H1 (cell line): ENCODE measurements at regions not wholly inside any gene's neighbourhood (a gene's known extent, or its start where the extent isn't known, plus 50 kb on each side); places are given as distances from the start of the nearest gene placed in this dataset.

Experiments used
- CTCF ChIA-PET: fragments of 300-600 bp; sonication (Branson Sonifier 250); formaldehyde crosslinking; loops from one replicate; lab custom pipeline; 2021; ENCODE audit not compliant: partially characterized antibody; lab: Charles Lee
- POLR2A ChIA-PET: fragments of 300-600 bp; sonication (Branson Sonifier 250); formaldehyde crosslinking; loops from one replicate; lab custom pipeline; 2021; ENCODE audit warnings: inconsistent platforms; ENCODE audit not compliant: partially characterized antibody; lab: Charles Lee
- DNase-seq, 2 experiments: peaks; one replicate each; pipeline versions ENCODE4 v3.0.0 to v3.0.0-alpha.2; 2010 to 2022; ENCODE audit warnings: low spot score in 2 of 2, low read depth in 1 of 2, mixed read lengths in 1 of 2
- FAIRE-seq: peaks from 2 replicates; lab custom pipeline; 2011; peaks lifted over from hg19 to GRCh38; lab: Jason Lieb, UNC
- H2AFZ ChIP-seq: 2 replicates; pipeline ENCODE4 v1.8.1; 2012; ENCODE audit warnings: low read length, inconsistent platforms
- H2AK5ac ChIP-seq: 2 replicates; pipeline ENCODE4 v1.6.1; 2013; ENCODE audit warnings: low read depth, low read length
- H2BK120ac ChIP-seq: replicated peaks from 2 replicates; pipeline ENCODE3; 2013; ENCODE audit warnings: low read depth, low read length, inconsistent platforms
- H2BK12ac ChIP-seq: 2 replicates; pipeline ENCODE4 v1.6.1; 2013; ENCODE audit warnings: low read depth, low read length
- H2BK15ac ChIP-seq: 2 replicates; pipeline ENCODE4 v1.6.1; 2013; ENCODE audit warnings: low read length
- H2BK20ac ChIP-seq: 2 replicates; pipeline ENCODE4 v1.6.1; 2013; ENCODE audit warnings: low read length
- H2BK5ac ChIP-seq: 2 replicates; pipeline ENCODE4 v1.6.1; 2013; ENCODE audit warnings: low read depth, low read length
- H3K14ac ChIP-seq: 2 replicates; pipeline ENCODE4 v1.6.1; 2013; ENCODE audit warnings: inconsistent platforms; ENCODE audit not compliant: insufficient read length
- H3K18ac ChIP-seq: 2 replicates; pipeline ENCODE4 v1.6.1; 2013; ENCODE audit warnings: low read length; ENCODE audit errors: extremely low read depth
- H3K23ac ChIP-seq: 2 replicates; pipeline ENCODE4 v1.6.1; 2013; ENCODE audit warnings: inconsistent platforms; ENCODE audit not compliant: insufficient read length
- H3K23me2 ChIP-seq: 2 replicates; pipeline ENCODE4 v1.6.1; 2013; ENCODE audit warnings: low read depth, low read length
- H3K27ac ChIP-seq: 2 replicates; pipeline ENCODE4 v1.6.1; 2011; ENCODE audit warnings: low read depth, low read length, inconsistent platforms
- H3K27me3 ChIP-seq, 4 experiments: replicated peaks in 1 of 4; 1 replicate in 1 of 4; 2 replicates in 3 of 4; pipeline versions ENCODE4 v1.6.1 to v1.8.1; 2011 to 2013; ENCODE audit warnings: low read length in 3 of 4, mild to moderate bottlenecking in 3 of 4, inconsistent platforms in 2 of 4, mixed read lengths in 2 of 4, moderate library complexity in 1 of 4; ENCODE audit not compliant: control insufficient read depth in 3 of 4, insufficient read depth in 3 of 4; ENCODE audit errors: extremely low read depth in 1 of 4
- H3K36me3 ChIP-seq, 4 experiments: 2 replicates each; pipeline versions ENCODE4 v1.6.1 to v1.8.1; 2011 to 2013; ENCODE audit warnings: mild to moderate bottlenecking in 4 of 4, low read length in 3 of 4, moderate library complexity in 2 of 4, control low read depth in 1 of 4, inconsistent platforms in 1 of 4; ENCODE audit not compliant: insufficient read depth in 4 of 4, control insufficient read depth in 2 of 4
- H3K4ac ChIP-seq: replicated peaks from 2 replicates; pipeline ENCODE3; 2013; ENCODE audit warnings: low read length, low read depth, mixed read lengths, inconsistent platforms; ENCODE audit not compliant: insufficient read length
- H3K4me1 ChIP-seq, 4 experiments: replicated peaks in 1 of 4; 1 replicate in 1 of 4; 2 replicates in 3 of 4; pipeline versions ENCODE4 v1.6.1 to v1.8.1; 2011 to 2013; ENCODE audit warnings: low read length in 3 of 4, inconsistent platforms in 2 of 4, mixed read lengths in 1 of 4; ENCODE audit not compliant: insufficient read depth in 4 of 4, control insufficient read depth in 3 of 4
- H3K4me2 ChIP-seq, 2 experiments: 2 replicates each; pipeline versions ENCODE4 v1.6.1 to v1.8.1; 2011 to 2013; ENCODE audit warnings: low read depth in 2 of 2, low read length in 2 of 2, control low read depth in 1 of 2, inconsistent platforms in 1 of 2, mild to moderate bottlenecking in 1 of 2; ENCODE audit not compliant: insufficient read depth in 1 of 2
- H3K4me3 ChIP-seq, 4 experiments: fragments of 200-600, 300-600 bp in 1 of 4; sonication (generic), shearing (Covaris generic), sonication (Bioruptor Twin) in 1 of 4; 2 replicates each; pipeline versions ENCODE4 v1.5.1 to v1.8.1; 2011 to 2016; ENCODE audit warnings: low read length in 4 of 4, low read depth in 3 of 4, control low read depth in 2 of 4, inconsistent platforms in 2 of 4, mild to moderate bottlenecking in 2 of 4, mixed read lengths in 1 of 4, moderate library complexity in 1 of 4; ENCODE audit not compliant: insufficient read depth in 2 of 4; ENCODE audit errors: extremely low read depth in 1 of 4
- H3K56ac ChIP-seq: replicated peaks from 2 replicates; pipeline ENCODE3; 2013; ENCODE audit warnings: low read depth, mild to moderate bottlenecking, mixed read lengths, low read length, inconsistent platforms; ENCODE audit not compliant: insufficient read length
- H3K79me1 ChIP-seq: 2 replicates; pipeline ENCODE4 v1.6.1; 2013; ENCODE audit warnings: low read depth, low read length, control low read depth
- H3K79me2 ChIP-seq, 2 experiments: 2 replicates each; pipeline versions ENCODE4 v1.6.1 to v1.8.1; 2012 to 2013; ENCODE audit warnings: low read length in 2 of 2, mild to moderate bottlenecking in 2 of 2, inconsistent platforms in 1 of 2; ENCODE audit not compliant: insufficient read depth in 2 of 2, control insufficient read depth in 1 of 2
- H3K9ac ChIP-seq, 4 experiments: replicated peaks in 1 of 4; 1 replicate in 1 of 4; 2 replicates in 3 of 4; pipeline versions ENCODE4 v1.6.1 to v1.8.1; 2011 to 2013; ENCODE audit warnings: low read depth in 3 of 4, low read length in 3 of 4, control low read depth in 2 of 4, mild to moderate bottlenecking in 2 of 4, moderate library complexity in 2 of 4, inconsistent platforms in 1 of 4; ENCODE audit errors: extremely low read depth in 1 of 4
- H3K9me3 ChIP-seq, 2 experiments: 2 replicates each; pipeline versions ENCODE4 v1.6.1 to v1.8.1; 2012 to 2013; ENCODE audit warnings: mild to moderate bottlenecking in 2 of 2, moderate library complexity in 2 of 2, control low read depth in 1 of 2, inconsistent platforms in 1 of 2, low read depth in 1 of 2, low read length in 1 of 2, mixed read lengths in 1 of 2; ENCODE audit not compliant: insufficient read depth in 2 of 2
- H4K20me1 ChIP-seq, 2 experiments: replicated peaks in 1 of 2; 2 replicates each; pipeline versions ENCODE3 to v1.8.1; 2011 to 2013; ENCODE audit warnings: inconsistent platforms in 2 of 2, low read length in 2 of 2, mild to moderate bottlenecking in 1 of 2; ENCODE audit not compliant: insufficient read depth in 2 of 2, control insufficient read depth in 1 of 2
- H4K5ac ChIP-seq: 2 replicates; pipeline ENCODE4 v1.6.1; 2013; ENCODE audit warnings: low read length, low read depth, mixed read lengths, inconsistent platforms; ENCODE audit not compliant: insufficient read length
- H4K8ac ChIP-seq: 2 replicates; pipeline ENCODE4 v1.8.0; 2013; ENCODE audit warnings: mild to moderate bottlenecking, moderate library complexity, low read length, inconsistent platforms; ENCODE audit not compliant: insufficient read depth; ENCODE audit errors: extremely low read depth
- H4K91ac ChIP-seq: replicated peaks from 2 replicates; pipeline ENCODE3; 2013; ENCODE audit warnings: low read length, mixed read lengths, inconsistent platforms; ENCODE audit not compliant: insufficient read length
- CREB1 ChIP-seq: IDR thresholded peaks from 2 replicates; pipeline ENCODE4 v1.6.1; 2012; ENCODE audit warnings: inconsistent platforms
- CTBP2 ChIP-seq: IDR thresholded peaks from 2 replicates; pipeline ENCODE4 v1.7.0; 2011; ENCODE audit warnings: borderline replicate concordance, mild to moderate bottlenecking, moderate library complexity, mixed read lengths, low read length; ENCODE audit not compliant: insufficient read depth, insufficient read length
- EGR1 ChIP-seq: IDR thresholded peaks from 2 replicates; pipeline ENCODE4 v1.6.1; 2011; ENCODE audit warnings: low read depth, low read length, borderline replicate concordance
- EP300 ChIP-seq, 2 experiments: IDR thresholded peaks; 1 replicate in 1 of 2; 2 replicates in 1 of 2; pipeline ENCODE4 v1.6.1; 2011 to 2012; ENCODE audit warnings: low read depth in 2 of 2, low read length in 2 of 2, mild to moderate bottlenecking in 2 of 2, borderline replicate concordance in 1 of 2, inconsistent platforms in 1 of 2, moderate library complexity in 1 of 2
- EZH2 ChIP-seq: fragments of 200-600 bp; sonication (generic); IDR thresholded peaks from 2 replicates; pipeline ENCODE4 v1.7.1; 2012; ENCODE audit warnings: low read depth, mild to moderate bottlenecking, moderate library complexity, low read length, inconsistent platforms; ENCODE audit not compliant: severe bottlenecking
- KDM1A ChIP-seq: fragments of 200-600, 300-600 bp; sonication (generic); IDR thresholded peaks from 2 replicates; pipeline ENCODE4 v1.7.1; 2016; ENCODE audit warnings: mild to moderate bottlenecking, low read length, borderline replicate concordance
- KDM5A ChIP-seq: fragments of 200-600 bp; IDR thresholded peaks from 2 replicates; pipeline ENCODE4 v1.7.1; 2012; ENCODE audit warnings: mild to moderate bottlenecking, low read length, inconsistent platforms, mixed read lengths
- MAX ChIP-seq: IDR thresholded peaks from 2 replicates; pipeline ENCODE4 v1.6.1; 2012; ENCODE audit warnings: inconsistent platforms
- POLR2AphosphoS5 ChIP-seq: IDR thresholded peaks from 2 replicates; pipeline ENCODE4 v1.6.1; 2011; ENCODE audit warnings: low read depth, low read length
- SIX5 ChIP-seq: IDR thresholded peaks from 2 replicates; pipeline ENCODE4 v1.6.1; 2011; ENCODE audit warnings: mild to moderate bottlenecking, low read depth, low read length

GRCh38 chr19:8935460-8935859, 74.7 kb downstream of the MUC16 start:
- H3K4me2 ChIP-seq = no peak overlapping the region
- H2BK120ac ChIP-seq = no peak overlapping the region
- no peak for TF ChIP-seq SIX5
- TF ChIP-seq CREB1 = no peak
- TF ChIP-seq EP300 (IDR thresholded peaks at IDR 0.05; ENCODE audit: borderline replicate concordance in 1 of 2, low read depth in 2 of 2, low read length in 2 of 2) = no peak
- no peak for TF ChIP-seq EZH2
- TF ChIP-seq EGR1 = no peak
- TF ChIP-seq KDM1A = no peak
- TF ChIP-seq CTBP2 = no peak
- TF ChIP-seq MAX = no peak
- no peak for TF ChIP-seq KDM5A
- no peak for TF ChIP-seq POLR2AphosphoS5
- no peak overlapping the region for H4K91ac ChIP-seq
- H3K56ac ChIP-seq = no peak overlapping the region
- no peaks in the 10 kb centered on the region for H3K23me2 ChIP-seq
- no peak overlapping the region for H3K4me3 ChIP-seq
- no peak overlapping the region for H3K18ac ChIP-seq
- POLR2A ChIA-PET = no interaction called here
- FAIRE-seq = no peak
- no peak overlapping the region for H3K4ac ChIP-seq
- H3K14ac ChIP-seq = no peak overlapping the region
- no peak overlapping the region for H3K27ac ChIP-seq
- no peak overlapping the region for H2BK15ac ChIP-seq
- no peaks in the 10 kb centered on the region for H4K20me1 ChIP-seq
- H3K27me3 ChIP-seq = no peaks in the 10 kb centered on the region
- H2AFZ ChIP-seq = no peak overlapping the region
- H3K4me1 ChIP-seq = no peaks in the 10 kb centered on the region
- no peak overlapping the region for H3K23ac ChIP-seq
- no peak overlapping the region for H4K5ac ChIP-seq
- no peaks in the 10 kb centered on the region for H3K79me2 ChIP-seq
- H3K79me1 ChIP-seq = no peaks in the 10 kb centered on the region
- no peak overlapping the region for H2AK5ac ChIP-seq
- H2BK12ac ChIP-seq = no peak overlapping the region
- CTCF ChIA-PET = no interaction called here
- no peak overlapping the region for H3K9ac ChIP-seq
- peaks cover 81 to 86% of the 10 kb centered on the region in 2 experiments for H3K9me3 ChIP-seq
- H2BK20ac ChIP-seq = no peak overlapping the region
- no peak overlapping the region for H2BK5ac ChIP-seq
- no peaks in the 10 kb centered on the region for H3K36me3 ChIP-seq
- no peak overlapping the region for H4K8ac ChIP-seq
- no peak for DNase-seq
